Hepatocyte (in vitro differentiated cells): ENCODE measurements at regions not wholly inside any gene's neighbourhood (a gene's known extent, or its start where the extent isn't known, plus 50 kb on each side); places are given as distances from the start of the nearest gene placed in this dataset.

Source experiments
- DNase-seq: peaks from one replicate; pipeline ENCODE4 v3.0.0-alpha.2; 2016; ENCODE audit warnings: low spot score
- H2AFZ ChIP-seq: fragments of 200-600 bp; sonication (generic); 2 replicates; pipeline ENCODE4 v1.6.0; 2016; ENCODE audit warnings: antibody characterized with exemption, mild to moderate bottlenecking
- H3K27ac ChIP-seq: fragments of 200-600 bp; sonication (generic); 2 replicates; pipeline ENCODE4 v1.5.1; 2016; ENCODE audit warnings: mild to moderate bottlenecking
- H3K27me3 ChIP-seq: fragments of 200-600 bp; sonication (generic); 2 replicates; pipeline ENCODE4 v1.6.1; 2016
- H3K36me3 ChIP-seq: fragments of 200-600 bp; sonication (generic); replicated peaks from 2 replicates; pipeline ENCODE4 v1.5.1; 2016; ENCODE audit warnings: low read depth; ENCODE audit not compliant: insufficient read depth
- H3K4me1 ChIP-seq: fragments of 200-600 bp; sonication (generic); 2 replicates; pipeline ENCODE4 v1.5.1; 2016; ENCODE audit warnings: mild to moderate bottlenecking, moderate library complexity; ENCODE audit not compliant: insufficient read depth
- H3K4me2 ChIP-seq: fragments of 200-600 bp; sonication (generic); 2 replicates; pipeline ENCODE4 v1.6.0; 2016
- H3K4me3 ChIP-seq: fragments of 200-600 bp; sonication (generic); 2 replicates; pipeline ENCODE4 v1.5.1; 2016; ENCODE audit warnings: mild to moderate bottlenecking
- H3K79me2 ChIP-seq: fragments of 200-600 bp; sonication (generic); 2 replicates; pipeline ENCODE4 v1.6.0; 2017; ENCODE audit warnings: mild to moderate bottlenecking
- H3K9me2 ChIP-seq: fragments of 200-600 bp; sonication (generic); replicated peaks from 2 replicates; pipeline ENCODE4 v1.6.0; 2017; ENCODE audit warnings: mild to moderate bottlenecking; ENCODE audit not compliant: insufficient read depth
- H3K9me3 ChIP-seq: fragments of 200-600 bp; sonication (generic); 2 replicates; pipeline ENCODE4 v1.5.1; 2016; ENCODE audit warnings: low read depth, mild to moderate bottlenecking
- H4K20me1 ChIP-seq: fragments of 200-600 bp; sonication (generic); 2 replicates; pipeline ENCODE4 v1.6.0; 2016; ENCODE audit warnings: mild to moderate bottlenecking; ENCODE audit not compliant: insufficient read depth, poor library complexity, severe bottlenecking
- EZH2 ChIP-seq: fragments of 200-600 bp; sonication (generic); IDR thresholded peaks from 2 replicates; pipeline ENCODE4 v1.6.1; 2016; ENCODE audit warnings: antibody characterized with exemption, mild to moderate bottlenecking, borderline replicate concordance
- EZH2phosphoT487 ChIP-seq: fragments of 200-600 bp; sonication (generic); IDR thresholded peaks from one replicate; pipeline ENCODE4 v1.6.1; 2018; ENCODE audit warnings: antibody characterized with exemption, mild to moderate bottlenecking, low read depth, moderate library complexity; ENCODE audit not compliant: unreplicated experiment, severe bottlenecking
- WGBS: methylation state at CpG from one replicate; pipeline ENCODE4 v1.1.6; 2016; ENCODE audit warnings: low lambda C conversion rate; ENCODE audit errors: missing lambda C conversion rate; 5-methylcytosine and 5-hydroxymethylcytosine counted together
- TF ChIP-seq, protein P1 (sequence below): fragments of 200-600 bp; sonication (generic); IDR thresholded peaks from 2 replicates; pipeline ENCODE4 v1.5.1; 2016; ENCODE audit warnings: antibody characterized with exemption, mild to moderate bottlenecking; ENCODE audit not compliant: poor library complexity

- H3K27me3 ChIP-seq: no peaks in the 10 kb centered on the region
- no peak for DNase-seq
- no peaks in the 10 kb centered on the region for H3K9me3 ChIP-seq
- TF ChIP-seq EZH2: no peak
- TF ChIP-seq, protein P1, sequence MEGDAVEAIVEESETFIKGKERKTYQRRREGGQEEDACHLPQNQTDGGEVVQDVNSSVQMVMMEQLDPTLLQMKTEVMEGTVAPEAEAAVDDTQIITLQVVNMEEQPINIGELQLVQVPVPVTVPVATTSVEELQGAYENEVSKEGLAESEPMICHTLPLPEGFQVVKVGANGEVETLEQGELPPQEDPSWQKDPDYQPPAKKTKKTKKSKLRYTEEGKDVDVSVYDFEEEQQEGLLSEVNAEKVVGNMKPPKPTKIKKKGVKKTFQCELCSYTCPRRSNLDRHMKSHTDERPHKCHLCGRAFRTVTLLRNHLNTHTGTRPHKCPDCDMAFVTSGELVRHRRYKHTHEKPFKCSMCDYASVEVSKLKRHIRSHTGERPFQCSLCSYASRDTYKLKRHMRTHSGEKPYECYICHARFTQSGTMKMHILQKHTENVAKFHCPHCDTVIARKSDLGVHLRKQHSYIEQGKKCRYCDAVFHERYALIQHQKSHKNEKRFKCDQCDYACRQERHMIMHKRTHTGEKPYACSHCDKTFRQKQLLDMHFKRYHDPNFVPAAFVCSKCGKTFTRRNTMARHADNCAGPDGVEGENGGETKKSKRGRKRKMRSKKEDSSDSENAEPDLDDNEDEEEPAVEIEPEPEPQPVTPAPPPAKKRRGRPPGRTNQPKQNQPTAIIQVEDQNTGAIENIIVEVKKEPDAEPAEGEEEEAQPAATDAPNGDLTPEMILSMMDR: no peak
- TF ChIP-seq EZH2phosphoT487: no peak
- no peak overlapping the region for H2AFZ ChIP-seq
- no peak overlapping the region for H3K4me2 ChIP-seq
- H3K4me3 ChIP-seq: no peak overlapping the region
- no peaks in the 10 kb centered on the region for H4K20me1 ChIP-seq
- no peaks in the 10 kb centered on the region for H3K79me2 ChIP-seq
- 88% methylated on average over 3 of the region's 3 CpGs for WGBS
- H3K4me1 ChIP-seq: no peaks in the 10 kb centered on the region
- H3K36me3 ChIP-seq: no peaks in the 10 kb centered on the region
- no peaks in the 10 kb centered on the region for H3K9me2 ChIP-seq
- no peak overlapping the region for H3K27ac ChIP-seq
Observed at GRCh38 chr5:20446121-20446520, 458.1 kb upstream of the CDH18 start.

DNA sequence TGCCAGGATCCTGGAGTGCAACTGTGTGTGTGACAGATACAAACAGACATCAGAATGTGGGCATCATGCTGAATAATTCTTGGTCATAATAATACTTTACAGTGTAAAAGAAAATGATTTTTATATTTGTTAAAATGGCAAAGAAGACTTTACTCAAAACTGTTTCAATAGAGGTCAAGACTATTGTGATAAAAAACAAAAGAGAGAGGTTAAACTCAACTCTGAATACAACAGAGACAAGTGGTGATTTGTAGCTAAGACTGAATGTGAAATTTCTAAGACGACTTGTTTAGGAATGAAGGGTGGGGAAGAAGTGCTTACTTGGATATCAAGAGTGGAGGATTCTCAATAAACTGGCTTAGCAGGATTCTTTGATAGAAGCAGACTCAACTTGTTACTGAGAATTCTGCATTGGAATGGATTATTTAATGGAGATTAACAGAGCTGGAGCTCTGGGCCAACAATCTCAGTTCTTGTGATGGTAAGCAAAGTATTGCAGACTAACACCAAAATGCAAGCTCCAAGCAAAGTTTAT lies 457.4 kb upstream of the CDH18 start:
- Histone ChIP-seq H3K27me3 (no peaks in the 10 kb centered on the region), H3K36me3 (no peaks in the 10 kb centered on the region), H3K4me1 (no peaks in the 10 kb centered on the region), H3K79me2 (no peaks in the 10 kb centered on the region), H3K4me2 (no peak overlapping the region), H3K9me2 (no peaks in the 10 kb centered on the region), H3K4me3 (no peak overlapping the region), H4K20me1 (no peaks in the 10 kb centered on the region), H3K9me3 (no peaks in the 10 kb centered on the region), H2AFZ (no peak overlapping the region), H3K27ac (no peak overlapping the region)
- 56% methylated on average over 1 of the region's 1 CpG for WGBS
- no peak for DNase-seq
- TF ChIP-seq, protein P1: no peak
- TF ChIP-seq EZH2 (no peak), EZH2phosphoT487 (no peak)

DNA sequence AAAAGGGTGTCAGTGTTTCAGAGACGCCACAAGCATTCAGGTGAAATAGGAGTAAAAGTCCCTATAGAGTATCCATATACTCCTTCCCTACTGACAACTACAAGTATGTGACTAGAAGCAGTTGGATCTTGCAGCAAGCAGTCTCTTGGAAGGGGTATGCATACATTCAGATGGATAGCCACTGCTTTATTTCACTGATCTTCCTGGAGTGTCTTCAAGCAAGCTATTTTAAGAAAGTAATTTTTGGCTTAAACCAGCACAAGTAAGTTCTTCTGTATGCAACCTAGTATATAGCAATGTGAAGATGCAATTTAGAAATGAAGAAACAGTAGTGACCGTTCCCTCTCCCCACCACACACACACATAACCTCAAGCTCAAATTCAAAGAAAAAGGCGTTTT lies 446.8 kb upstream of the CDH18 start:
- Histone ChIP-seq H3K9me3 (no peaks in the 10 kb centered on the region), H3K36me3 (no peaks in the 10 kb centered on the region), H3K4me3 (no peak overlapping the region), H3K27ac (no peak overlapping the region), H3K79me2 (no peaks in the 10 kb centered on the region), H2AFZ (no peak overlapping the region), H3K9me2 (no peaks in the 10 kb centered on the region), H3K4me2 (no peak overlapping the region), H3K4me1 (no peaks in the 10 kb centered on the region), H4K20me1 (no peaks in the 10 kb centered on the region), H3K27me3 (no peaks in the 10 kb centered on the region)
- no peak for TF ChIP-seq EZH2phosphoT487
- TF ChIP-seq, protein P1: no peak
- TF ChIP-seq EZH2: no peak
- no peak for DNase-seq
- WGBS: 86% methylated on average over 3 of the region's 3 CpGs
